ENCODE measurements at regions not wholly inside any gene's neighbourhood (a gene's known extent, or its start where the extent isn't known, plus 50 kb on each side); places are given as distances from the start of the nearest gene placed in this dataset.

GRCh38 chr2:79389481-79389880 lies 123.4 kb upstream of the CTNNA2 start:
- ATAC-seq, result no peak
- TF ChIP-seq ZC3H10 (CRISPR knock-in tag; IDR thresholded peaks at IDR 0.05) (no peak), ZNF70 (CRISPR knock-in tag; IDR thresholded peaks at IDR 0.05) (no peak), GLIS3 (CRISPR knock-in tag; IDR thresholded peaks at IDR 0.05) (no peak), RARB (CRISPR knock-in tag; IDR thresholded peaks at IDR 0.05) (no peak), POU6F1 (CRISPR knock-in tag; IDR thresholded peaks at IDR 0.05; ENCODE audit: borderline replicate concordance, low read depth) (no peak), SNAI2 (CRISPR knock-in tag; IDR thresholded peaks at IDR 0.05) (no peak), PPARA (CRISPR knock-in tag; IDR thresholded peaks at IDR 0.05; ENCODE audit: borderline replicate concordance) (no peak), BACH2 (CRISPR knock-in tag; IDR thresholded peaks at IDR 0.05; ENCODE audit: borderline replicate concordance) (no peak), ZNF8 (CRISPR knock-in tag; IDR thresholded peaks at IDR 0.05) (no peak), ARNTL (CRISPR knock-in tag; IDR thresholded peaks at IDR 0.05; ENCODE audit: borderline replicate concordance, low read depth) (no peak), ISL1 (CRISPR knock-in tag; IDR thresholded peaks at IDR 0.05) (no peak), ESRRG (CRISPR knock-in tag; IDR thresholded peaks at IDR 0.05) (no peak), TCF4 (CRISPR knock-in tag; IDR thresholded peaks at IDR 0.05; ENCODE audit: borderline replicate concordance) (no peak), OSR1 (CRISPR knock-in tag; IDR thresholded peaks at IDR 0.05) (no peak), ZFP3 (CRISPR knock-in tag; IDR thresholded peaks at IDR 0.05) (no peak), ZFP30 (CRISPR knock-in tag; IDR thresholded peaks at IDR 0.05) (no peak)
- TF ChIP-seq, protein P1, sequence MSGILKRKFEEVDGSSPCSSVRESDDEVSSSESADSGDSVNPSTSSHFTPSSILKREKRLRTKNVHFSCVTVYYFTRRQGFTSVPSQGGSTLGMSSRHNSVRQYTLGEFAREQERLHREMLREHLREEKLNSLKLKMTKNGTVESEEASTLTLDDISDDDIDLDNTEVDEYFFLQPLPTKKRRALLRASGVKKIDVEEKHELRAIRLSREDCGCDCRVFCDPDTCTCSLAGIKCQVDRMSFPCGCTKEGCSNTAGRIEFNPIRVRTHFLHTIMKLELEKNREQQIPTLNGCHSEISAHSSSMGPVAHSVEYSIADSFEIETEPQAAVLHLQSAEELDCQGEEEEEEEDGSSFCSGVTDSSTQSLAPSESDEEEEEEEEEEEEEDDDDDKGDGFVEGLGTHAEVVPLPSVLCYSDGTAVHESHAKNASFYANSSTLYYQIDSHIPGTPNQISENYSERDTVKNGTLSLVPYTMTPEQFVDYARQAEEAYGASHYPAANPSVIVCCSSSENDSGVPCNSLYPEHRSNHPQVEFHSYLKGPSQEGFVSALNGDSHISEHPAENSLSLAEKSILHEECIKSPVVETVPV (CRISPR knock-in tag; IDR thresholded peaks at IDR 0.05), result no peak
- TF ChIP-seq, protein P2, sequence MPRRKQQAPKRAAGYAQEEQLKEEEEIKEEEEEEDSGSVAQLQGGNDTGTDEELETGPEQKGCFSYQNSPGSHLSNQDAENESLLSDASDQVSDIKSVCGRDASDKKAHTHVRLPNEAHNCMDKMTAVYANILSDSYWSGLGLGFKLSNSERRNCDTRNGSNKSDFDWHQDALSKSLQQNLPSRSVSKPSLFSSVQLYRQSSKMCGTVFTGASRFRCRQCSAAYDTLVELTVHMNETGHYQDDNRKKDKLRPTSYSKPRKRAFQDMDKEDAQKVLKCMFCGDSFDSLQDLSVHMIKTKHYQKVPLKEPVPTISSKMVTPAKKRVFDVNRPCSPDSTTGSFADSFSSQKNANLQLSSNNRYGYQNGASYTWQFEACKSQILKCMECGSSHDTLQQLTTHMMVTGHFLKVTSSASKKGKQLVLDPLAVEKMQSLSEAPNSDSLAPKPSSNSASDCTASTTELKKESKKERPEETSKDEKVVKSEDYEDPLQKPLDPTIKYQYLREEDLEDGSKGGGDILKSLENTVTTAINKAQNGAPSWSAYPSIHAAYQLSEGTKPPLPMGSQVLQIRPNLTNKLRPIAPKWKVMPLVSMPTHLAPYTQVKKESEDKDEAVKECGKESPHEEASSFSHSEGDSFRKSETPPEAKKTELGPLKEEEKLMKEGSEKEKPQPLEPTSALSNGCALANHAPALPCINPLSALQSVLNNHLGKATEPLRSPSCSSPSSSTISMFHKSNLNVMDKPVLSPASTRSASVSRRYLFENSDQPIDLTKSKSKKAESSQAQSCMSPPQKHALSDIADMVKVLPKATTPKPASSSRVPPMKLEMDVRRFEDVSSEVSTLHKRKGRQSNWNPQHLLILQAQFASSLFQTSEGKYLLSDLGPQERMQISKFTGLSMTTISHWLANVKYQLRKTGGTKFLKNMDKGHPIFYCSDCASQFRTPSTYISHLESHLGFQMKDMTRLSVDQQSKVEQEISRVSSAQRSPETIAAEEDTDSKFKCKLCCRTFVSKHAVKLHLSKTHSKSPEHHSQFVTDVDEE (CRISPR knock-in tag; IDR thresholded peaks at IDR 0.05), result no peak
- TF ChIP-seq, protein P3, sequence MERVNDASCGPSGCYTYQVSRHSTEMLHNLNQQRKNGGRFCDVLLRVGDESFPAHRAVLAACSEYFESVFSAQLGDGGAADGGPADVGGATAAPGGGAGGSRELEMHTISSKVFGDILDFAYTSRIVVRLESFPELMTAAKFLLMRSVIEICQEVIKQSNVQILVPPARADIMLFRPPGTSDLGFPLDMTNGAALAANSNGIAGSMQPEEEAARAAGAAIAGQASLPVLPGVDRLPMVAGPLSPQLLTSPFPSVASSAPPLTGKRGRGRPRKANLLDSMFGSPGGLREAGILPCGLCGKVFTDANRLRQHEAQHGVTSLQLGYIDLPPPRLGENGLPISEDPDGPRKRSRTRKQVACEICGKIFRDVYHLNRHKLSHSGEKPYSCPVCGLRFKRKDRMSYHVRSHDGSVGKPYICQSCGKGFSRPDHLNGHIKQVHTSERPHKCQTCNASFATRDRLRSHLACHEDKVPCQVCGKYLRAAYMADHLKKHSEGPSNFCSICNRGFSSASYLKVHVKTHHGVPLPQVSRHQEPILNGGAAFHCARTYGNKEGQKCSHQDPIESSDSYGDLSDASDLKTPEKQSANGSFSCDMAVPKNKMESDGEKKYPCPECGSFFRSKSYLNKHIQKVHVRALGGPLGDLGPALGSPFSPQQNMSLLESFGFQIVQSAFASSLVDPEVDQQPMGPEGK (CRISPR knock-in tag; IDR thresholded peaks at IDR 0.05; ENCODE audit: borderline replicate concordance), result no peak

- ATAC-seq, result no peak
These were observed 124.8 kb upstream of the CTNNA2 start for GRCh38 chr2:79388024-79388423.

GRCh38 chr2:79387431-79387830 lies 125.4 kb upstream of the CTNNA2 start:
- no peak for ATAC-seq
- TF ChIP-seq PPARA (CRISPR knock-in tag; IDR thresholded peaks at IDR 0.05; ENCODE audit: borderline replicate concordance) (no peak), ESRRG (CRISPR knock-in tag; IDR thresholded peaks at IDR 0.05) (no peak), RARB (CRISPR knock-in tag; IDR thresholded peaks at IDR 0.05) (no peak), CSDC2 (CRISPR knock-in tag; IDR thresholded peaks at IDR 0.05) (no peak), TCF4 (CRISPR knock-in tag; IDR thresholded peaks at IDR 0.05; ENCODE audit: borderline replicate concordance) (no peak), ARNTL (CRISPR knock-in tag; IDR thresholded peaks at IDR 0.05; ENCODE audit: borderline replicate concordance, low read depth) (no peak), SNAI2 (CRISPR knock-in tag; IDR thresholded peaks at IDR 0.05) (no peak), ZNF70 (CRISPR knock-in tag; IDR thresholded peaks at IDR 0.05) (no peak), TOX (CRISPR knock-in tag; IDR thresholded peaks at IDR 0.05; ENCODE audit: borderline replicate concordance) (no peak), ZNF565 (CRISPR knock-in tag; conservative IDR thresholded peaks at IDR 0.05; ENCODE audit: low read depth) (no peak), OSR1 (CRISPR knock-in tag; IDR thresholded peaks at IDR 0.05) (no peak), ZNF8 (CRISPR knock-in tag; IDR thresholded peaks at IDR 0.05) (no peak), CREB5 (CRISPR knock-in tag; IDR thresholded peaks at IDR 0.05; ENCODE audit: low read depth) (no peak)
- TF ChIP-seq, protein P1 (CRISPR knock-in tag; IDR thresholded peaks at IDR 0.05), result no peak
- TF ChIP-seq, protein P3 (CRISPR knock-in tag; IDR thresholded peaks at IDR 0.05; ENCODE audit: borderline replicate concordance), result no peak

More at GRCh38 chr2:79388024-79388423, 124.8 kb upstream of the CTNNA2 start:
- TF ChIP-seq RARB (CRISPR knock-in tag; IDR thresholded peaks at IDR 0.05) (no peak), ZFP30 (CRISPR knock-in tag; IDR thresholded peaks at IDR 0.05) (no peak), ZNF8 (CRISPR knock-in tag; IDR thresholded peaks at IDR 0.05) (no peak), OSR1 (CRISPR knock-in tag; IDR thresholded peaks at IDR 0.05) (no peak), ESRRG (CRISPR knock-in tag; IDR thresholded peaks at IDR 0.05) (no peak), ZC3H10 (CRISPR knock-in tag; IDR thresholded peaks at IDR 0.05) (no peak), BACH2 (CRISPR knock-in tag; IDR thresholded peaks at IDR 0.05; ENCODE audit: borderline replicate concordance) (no peak), ZNF70 (CRISPR knock-in tag; IDR thresholded peaks at IDR 0.05) (no peak)
